B cell (primary cell): ENCODE measurements at regions not wholly inside any gene's neighbourhood (a gene's known extent, or its start where the extent isn't known, plus 50 kb on each side); places are given as distances from the start of the nearest gene placed in this dataset.

Experiments used
- EZH2 ChIP-seq: IDR thresholded peaks from 2 replicates; pipeline ENCODE4 v1.6.1; 2012; ENCODE audit warnings: borderline replicate concordance, low read depth, mild to moderate bottlenecking, moderate library complexity, low read length; ENCODE audit not compliant: insufficient read depth, poor library complexity, severe bottlenecking
- TF ChIP-seq, protein P1 (sequence below): fragments of 200-600 bp; IDR thresholded peaks from one replicate; pipeline ENCODE4 v1.8.0; 2022; ENCODE audit warnings: antibody characterized with exemption, mild to moderate bottlenecking

DNA sequence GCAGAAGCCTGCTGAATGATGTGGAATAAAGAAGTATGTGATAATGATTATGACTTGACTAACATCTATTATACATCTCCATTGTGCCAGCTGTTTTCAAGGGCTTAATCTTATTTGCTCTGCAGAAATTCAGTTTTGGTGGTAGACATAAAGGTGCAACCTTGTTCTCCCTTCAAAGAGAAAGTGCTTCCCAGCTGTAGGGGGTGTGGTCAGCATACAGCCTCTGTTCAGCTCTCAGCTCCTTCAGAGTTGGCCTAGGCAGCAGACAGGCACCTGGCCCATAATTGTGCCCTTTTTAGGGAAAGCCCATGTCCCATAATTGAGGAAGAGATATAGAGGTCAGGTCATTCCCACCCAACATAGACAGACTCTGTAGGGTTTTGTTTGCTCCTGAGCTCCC lies 104.3 kb upstream of the EOMES start:
- TF ChIP-seq, protein P1, sequence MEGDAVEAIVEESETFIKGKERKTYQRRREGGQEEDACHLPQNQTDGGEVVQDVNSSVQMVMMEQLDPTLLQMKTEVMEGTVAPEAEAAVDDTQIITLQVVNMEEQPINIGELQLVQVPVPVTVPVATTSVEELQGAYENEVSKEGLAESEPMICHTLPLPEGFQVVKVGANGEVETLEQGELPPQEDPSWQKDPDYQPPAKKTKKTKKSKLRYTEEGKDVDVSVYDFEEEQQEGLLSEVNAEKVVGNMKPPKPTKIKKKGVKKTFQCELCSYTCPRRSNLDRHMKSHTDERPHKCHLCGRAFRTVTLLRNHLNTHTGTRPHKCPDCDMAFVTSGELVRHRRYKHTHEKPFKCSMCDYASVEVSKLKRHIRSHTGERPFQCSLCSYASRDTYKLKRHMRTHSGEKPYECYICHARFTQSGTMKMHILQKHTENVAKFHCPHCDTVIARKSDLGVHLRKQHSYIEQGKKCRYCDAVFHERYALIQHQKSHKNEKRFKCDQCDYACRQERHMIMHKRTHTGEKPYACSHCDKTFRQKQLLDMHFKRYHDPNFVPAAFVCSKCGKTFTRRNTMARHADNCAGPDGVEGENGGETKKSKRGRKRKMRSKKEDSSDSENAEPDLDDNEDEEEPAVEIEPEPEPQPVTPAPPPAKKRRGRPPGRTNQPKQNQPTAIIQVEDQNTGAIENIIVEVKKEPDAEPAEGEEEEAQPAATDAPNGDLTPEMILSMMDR, result no peak
- no peak for TF ChIP-seq EZH2
